ENCODE measurements at regions not wholly inside any gene's neighbourhood (a gene's known extent, or its start where the extent isn't known, plus 50 kb on each side); places are given as distances from the start of the nearest gene placed in this dataset.

DNA sequence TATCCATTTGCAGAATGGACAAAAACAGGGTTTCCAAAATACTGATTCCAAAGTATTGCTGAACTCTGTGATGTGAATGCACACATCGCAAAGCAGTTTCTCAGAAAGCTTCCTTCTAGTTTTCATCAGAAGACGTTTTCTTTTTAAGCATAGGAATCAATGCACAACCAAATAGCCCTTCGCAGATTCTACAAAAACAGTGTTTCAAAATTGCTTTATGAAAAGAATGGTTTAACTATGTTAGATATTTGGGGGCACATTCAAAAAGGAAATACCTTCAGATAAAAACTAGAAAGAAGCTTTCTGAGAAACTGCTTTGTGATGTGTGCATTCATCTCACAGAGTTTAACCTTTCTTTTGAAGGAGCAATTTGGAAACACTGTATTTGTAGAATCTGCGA lies 569.7 kb downstream of the ALG10 start:
- TF ChIP-seq EP300 (IDR thresholded peaks at IDR 0.05) (no peak), CTCF (IDR thresholded peaks at IDR 0.05) (no peak), POLR2AphosphoS5 (IDR thresholded peaks at IDR 0.05) (no peak)
